NCI-H524 (cell line): ENCODE measurements at regions not wholly inside any gene's neighbourhood (a gene's known extent, or its start where the extent isn't known, plus 50 kb on each side); places are given as distances from the start of the nearest gene placed in this dataset.
"Not testable (repeated sequence)": the region's sequence is repeated elsewhere in the genome, so short reads cannot be mapped to it uniquely, and the experiment has no call there.

Source experiments
- DNase-seq, 2 experiments: peaks; one replicate each; lab custom pipeline; 2025; lab: John Stamatoyannopoulos, UW

- no peak for DNase-seq
Observed at GRCh38 chr10:65033957-65034356, 1512.8 kb downstream of the REEP3 start.

- no peak for DNase-seq
Observed at GRCh38 chr10:65040796-65041195, 1519.6 kb downstream of the REEP3 start.

- DNase-seq, result no peak
Observed at GRCh38 chr10:65041307-65041706, 1520.1 kb downstream of the REEP3 start.

GRCh38 chr10:65042496-65042895, 1521.3 kb downstream of the REEP3 start:
- DNase-seq, result no peak

GRCh38 chr10:65046831-65047230, 1525.6 kb downstream of the REEP3 start:
- no peak for DNase-seq

- not testable (repeated sequence) for DNase-seq
Observed at GRCh38 chr10:65052111-65052510, 1530.9 kb downstream of the REEP3 start.

- DNase-seq, result not testable (repeated sequence)
Observed at GRCh38 chr10:65053397-65053796, 1532.2 kb downstream of the REEP3 start.

- not testable (repeated sequence) for DNase-seq
Observed at GRCh38 chr10:65053831-65054351, 1532.7 kb downstream of the REEP3 start.

GRCh38 chr10:65054701-65055100, 1533.5 kb downstream of the REEP3 start:
- DNase-seq, result not testable (repeated sequence)

- DNase-seq, result no peak
Observed at GRCh38 chr10:65065278-65065677, 1544.1 kb downstream of the REEP3 start.

GRCh38 chr10:65083222-65083621, 1562.0 kb downstream of the REEP3 start:
- DNase-seq, result peak in 1 of 2 experiments; percentile 4

GRCh38 chr10:65090991-65091390, 1569.8 kb downstream of the REEP3 start:
- no peak for DNase-seq

GRCh38 chr10:65100146-65100545, 1578.9 kb downstream of the REEP3 start:
- DNase-seq, result no peak

- DNase-seq, result not testable (repeated sequence)
Observed at GRCh38 chr10:65100881-65101280, 1579.7 kb downstream of the REEP3 start.

GRCh38 chr10:65110009-65110408, 1588.8 kb downstream of the REEP3 start:
- no peak for DNase-seq

- not testable (repeated sequence) for DNase-seq
Observed at GRCh38 chr10:65111059-65111458, 1589.9 kb downstream of the REEP3 start.

- DNase-seq, result no peak
Observed at GRCh38 chr10:65112573-65112972, 1591.4 kb downstream of the REEP3 start.

GRCh38 chr10:65123120-65123519, 1601.9 kb downstream of the REEP3 start:
- DNase-seq, result no peak

- no peak for DNase-seq
Observed at GRCh38 chr10:65125212-65125611, 1604.0 kb downstream of the REEP3 start.

GRCh38 chr10:65126288-65126687, 1605.1 kb downstream of the REEP3 start:
- no peak for DNase-seq

- DNase-seq, result no peak
Observed at GRCh38 chr10:65128277-65128676, 1607.1 kb downstream of the REEP3 start.

- no peak for DNase-seq
Observed at GRCh38 chr10:65130162-65130758, 1609.1 kb downstream of the REEP3 start.

GRCh38 chr10:65133652-65134051, 1612.5 kb downstream of the REEP3 start:
- no peak for DNase-seq

GRCh38 chr10:65135508-65135907, 1614.3 kb downstream of the REEP3 start:
- no peak for DNase-seq
